Mesendoderm (in vitro differentiated cells): ENCODE measurements at regions not wholly inside any gene's neighbourhood (a gene's known extent, or its start where the extent isn't known, plus 50 kb on each side); places are given as distances from the start of the nearest gene placed in this dataset.

Source experiments
- DNase-seq: peaks from one replicate; pipeline ENCODE4 v3.0.0; 2013
- H2AK5ac ChIP-seq: 2 replicates; pipeline ENCODE4 v1.6.1; 2013; ENCODE audit warnings: low read length, inconsistent platforms
- H2BK120ac ChIP-seq: 2 replicates; pipeline ENCODE4 v1.6.1; 2013; ENCODE audit warnings: low read depth, mild to moderate bottlenecking, low read length, moderate library complexity, mixed read lengths
- H2BK15ac ChIP-seq: replicated peaks from 2 replicates; pipeline ENCODE4 v1.6.1; 2013; ENCODE audit warnings: low read depth, mild to moderate bottlenecking, moderate library complexity
- H2BK5ac ChIP-seq: 2 replicates; pipeline ENCODE4 v1.6.1; 2013; ENCODE audit warnings: low read length, inconsistent platforms
- H3K18ac ChIP-seq: 2 replicates; pipeline ENCODE4 v1.6.1; 2013; ENCODE audit warnings: mild to moderate bottlenecking, low read length, mixed read lengths
- H3K23ac ChIP-seq: one replicate; pipeline ENCODE4 v1.6.1; 2013; ENCODE audit warnings: low read length
- H3K27ac ChIP-seq: 2 replicates; pipeline ENCODE4 v1.5.1; 2013; ENCODE audit warnings: low read depth, mild to moderate bottlenecking, inconsistent platforms, low read length, moderate library complexity
- H3K27me3 ChIP-seq: 2 replicates; pipeline ENCODE4 v1.6.1; 2013; ENCODE audit warnings: low read length, control low read depth, mild to moderate bottlenecking, inconsistent platforms; ENCODE audit not compliant: insufficient read depth, poor library complexity
- H3K36me3 ChIP-seq: 2 replicates; pipeline ENCODE4 v1.6.1; 2013; ENCODE audit warnings: low read length, inconsistent platforms; ENCODE audit not compliant: control insufficient read depth, insufficient read depth
- H3K4ac ChIP-seq: one replicate; pipeline ENCODE4 v1.6.1; 2013; ENCODE audit warnings: low read depth, mild to moderate bottlenecking, low read length, moderate library complexity
- H3K4me1 ChIP-seq: 2 replicates; pipeline ENCODE4 v1.6.1; 2013; ENCODE audit warnings: low read depth, low read length, inconsistent platforms; ENCODE audit not compliant: control insufficient read depth
- H3K4me2 ChIP-seq: 2 replicates; pipeline ENCODE4 v1.6.1; 2013; ENCODE audit warnings: low read length
- H3K4me3 ChIP-seq: 2 replicates; pipeline ENCODE4 v1.5.1; 2013; ENCODE audit warnings: mild to moderate bottlenecking, low read length
- H3K56ac ChIP-seq: one replicate; pipeline ENCODE4 v1.6.1; 2013; ENCODE audit warnings: low read length
- H3K79me1 ChIP-seq: 2 replicates; pipeline ENCODE4 v1.6.1; 2013; ENCODE audit warnings: low read length, inconsistent platforms
- H3K79me2 ChIP-seq: 2 replicates; pipeline ENCODE4 v1.6.1; 2013; ENCODE audit warnings: mild to moderate bottlenecking, low read length; ENCODE audit not compliant: control insufficient read depth, insufficient read depth
- H3K9ac ChIP-seq: 2 replicates; pipeline ENCODE4 v1.6.1; 2013; ENCODE audit warnings: low read length, inconsistent platforms
- H4K5ac ChIP-seq: one replicate; pipeline ENCODE4 v1.6.1; 2013; ENCODE audit warnings: low read length
- H4K8ac ChIP-seq: one replicate; pipeline ENCODE4 v1.6.1; 2013; ENCODE audit warnings: low read depth, mild to moderate bottlenecking, control low read depth, low read length, moderate library complexity
- WGBS: extraction: QIAGEN DNeasy Blood & Tissue Kit; methylation state at CpG from one replicate; pipeline ENCODE4 v1.1.7; 2013; ENCODE audit warnings: low lambda C conversion rate, missing lambda C conversion rate; ENCODE audit not compliant: insufficient coverage; ENCODE audit errors: extremely low coverage; 5-methylcytosine and 5-hydroxymethylcytosine counted together

DNA sequence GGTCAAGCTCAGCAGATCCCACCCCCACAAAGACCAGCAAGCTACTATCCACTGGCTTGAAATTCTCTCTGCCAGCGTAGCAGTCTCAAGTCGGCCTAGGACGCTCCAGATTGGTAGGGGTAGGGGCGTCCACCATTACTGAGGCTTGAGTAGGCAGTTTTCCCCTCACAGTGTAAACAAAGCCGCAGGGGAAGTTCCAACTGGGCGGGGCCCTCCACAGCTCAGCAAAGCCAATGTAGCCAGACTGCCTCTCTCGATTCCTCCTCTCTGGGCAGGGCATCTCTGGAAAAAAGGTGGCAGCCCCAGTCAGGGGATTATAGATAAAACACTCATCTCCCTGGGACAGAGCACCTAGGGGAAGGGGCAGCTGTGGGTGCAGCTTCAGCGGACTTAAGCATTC is 1064.9 kb upstream of the TENM4 start:
- Histone ChIP-seq H2BK120ac (no peak overlapping the region), H2BK15ac (no peak overlapping the region), H2BK5ac (no peak overlapping the region), H3K23ac (no peak overlapping the region), H3K79me2 (no peaks in the 10 kb centered on the region), H3K56ac (no peak overlapping the region), H3K9ac (no peak overlapping the region), H3K4me1 (no peaks in the 10 kb centered on the region), H3K4me3 (no peak overlapping the region), H3K27me3 (no peaks in the 10 kb centered on the region), H4K5ac (no peak overlapping the region), H3K27ac (no peak overlapping the region), H2AK5ac (no peak overlapping the region), H3K4me2 (no peak overlapping the region), H3K79me1 (no peaks in the 10 kb centered on the region), H3K4ac (no peak overlapping the region), H3K18ac (no peak overlapping the region), H3K36me3 (no peaks in the 10 kb centered on the region), H4K8ac (no peak overlapping the region)
- no peak for DNase-seq
- no CpG with 5 or more reads among the region's 8 CpGs for WGBS

DNA sequence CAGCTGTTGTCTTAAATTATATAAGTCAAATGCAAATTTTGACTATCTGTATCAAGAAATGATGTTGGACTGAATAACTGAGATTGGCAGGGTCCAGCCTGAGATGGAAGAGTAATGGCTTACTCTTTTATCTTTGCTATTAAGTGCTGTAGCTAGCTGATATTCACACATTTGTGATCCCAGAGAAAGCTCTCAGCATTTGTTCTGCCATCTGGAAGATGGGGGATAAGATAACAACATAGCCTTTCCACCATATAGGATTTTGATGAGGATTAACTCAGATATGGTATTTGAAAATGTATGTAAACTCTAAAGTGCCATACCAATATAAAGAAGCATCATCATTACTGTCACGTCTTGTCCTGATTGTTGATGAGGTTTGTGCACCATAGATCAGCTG is 1063.2 kb upstream of the TENM4 start:
- H2BK15ac ChIP-seq: no peak overlapping the region
- H3K36me3 ChIP-seq: no peaks in the 10 kb centered on the region
- WGBS: no CpG with 5 or more reads among the region's 1 CpG

GRCh38 chr11:80502511-80502910 is 1061.7 kb upstream of the TENM4 start:
- Histone ChIP-seq H2BK120ac (no peak overlapping the region), H3K79me2 (no peaks in the 10 kb centered on the region), H3K9ac (no peak overlapping the region), H3K56ac (no peak overlapping the region), H3K4ac (no peak overlapping the region), H3K23ac (no peak overlapping the region), H3K4me2 (no peak overlapping the region), H3K79me1 (no peaks in the 10 kb centered on the region), H2BK15ac (no peak overlapping the region), H3K27ac (no peak overlapping the region), H3K4me3 (no peak overlapping the region), H2AK5ac (no peak overlapping the region), H3K27me3 (no peaks in the 10 kb centered on the region), H3K4me1 (no peaks in the 10 kb centered on the region), H2BK5ac (no peak overlapping the region), H3K18ac (no peak overlapping the region), H3K36me3 (no peaks in the 10 kb centered on the region), H4K5ac (no peak overlapping the region), H4K8ac (no peak overlapping the region)
- no CpG with 5 or more reads among the region's 3 CpGs for WGBS
- DNase-seq: peak; percentile 78

More for the DNA sequence above, 1063.2 kb upstream of the TENM4 start:
- no peaks in the 10 kb centered on the region for H3K79me1 ChIP-seq
- no peak overlapping the region for H2BK120ac ChIP-seq
- no peak overlapping the region for H4K8ac ChIP-seq
- H3K4me1 ChIP-seq: no peaks in the 10 kb centered on the region
- no peak overlapping the region for H3K4me2 ChIP-seq
- no peak overlapping the region for H3K23ac ChIP-seq
- no peaks in the 10 kb centered on the region for H3K79me2 ChIP-seq
- no peak overlapping the region for H3K27ac ChIP-seq
- no peak overlapping the region for H2AK5ac ChIP-seq
- H3K9ac ChIP-seq: no peak overlapping the region
- no peak overlapping the region for H3K56ac ChIP-seq
- no peak overlapping the region for H3K18ac ChIP-seq
- no peak overlapping the region for H2BK5ac ChIP-seq
- H3K27me3 ChIP-seq: no peaks in the 10 kb centered on the region
- no peak overlapping the region for H4K5ac ChIP-seq
- DNase-seq: peak; percentile 39
- no peak overlapping the region for H3K4me3 ChIP-seq
- no peak overlapping the region for H3K4ac ChIP-seq

- H3K4me3 ChIP-seq: no peak overlapping the region
- H2BK15ac ChIP-seq: no peak overlapping the region
- H3K36me3 ChIP-seq: no peaks in the 10 kb centered on the region
- H3K4me1 ChIP-seq: no peaks in the 10 kb centered on the region
- no peak overlapping the region for H2AK5ac ChIP-seq
- no peaks in the 10 kb centered on the region for H3K79me2 ChIP-seq
- DNase-seq: no peak
- no peaks in the 10 kb centered on the region for H3K27me3 ChIP-seq
- H3K23ac ChIP-seq: no peak overlapping the region
- H3K79me1 ChIP-seq: no peaks in the 10 kb centered on the region
- H3K27ac ChIP-seq: no peak overlapping the region
- H2BK5ac ChIP-seq: no peak overlapping the region
- H3K56ac ChIP-seq: no peak overlapping the region
- H3K4me2 ChIP-seq: no peak overlapping the region
- H4K5ac ChIP-seq: no peak overlapping the region
- no peak overlapping the region for H3K9ac ChIP-seq
- no peak overlapping the region for H4K8ac ChIP-seq
- no peak overlapping the region for H3K18ac ChIP-seq
- no peak overlapping the region for H3K4ac ChIP-seq
- no peak overlapping the region for H2BK120ac ChIP-seq
Measured at GRCh38 chr11:80495116-80495515, 1054.3 kb upstream of the TENM4 start.

GRCh38 chr11:80487952-80488351 is 1047.1 kb upstream of the TENM4 start:
- H2BK15ac ChIP-seq: no peak overlapping the region
- no peak overlapping the region for H3K56ac ChIP-seq
- no peaks in the 10 kb centered on the region for H3K36me3 ChIP-seq
- no peak overlapping the region for H3K4me2 ChIP-seq
- H4K5ac ChIP-seq: no peak overlapping the region
- no peak overlapping the region for H3K18ac ChIP-seq
- H3K79me1 ChIP-seq: no peaks in the 10 kb centered on the region
- no peaks in the 10 kb centered on the region for H3K27me3 ChIP-seq
- no peak overlapping the region for H3K23ac ChIP-seq
- no peak overlapping the region for H4K8ac ChIP-seq
- DNase-seq: no peak
- H3K4me1 ChIP-seq: no peaks in the 10 kb centered on the region
- H3K4ac ChIP-seq: no peak overlapping the region
- no peak overlapping the region for H3K27ac ChIP-seq
- no peaks in the 10 kb centered on the region for H3K79me2 ChIP-seq
- no peak overlapping the region for H2BK120ac ChIP-seq
- H2AK5ac ChIP-seq: no peak overlapping the region
- no peak overlapping the region for H3K4me3 ChIP-seq
- no peak overlapping the region for H3K9ac ChIP-seq
- H2BK5ac ChIP-seq: no peak overlapping the region

- no peaks in the 10 kb centered on the region for H3K27me3 ChIP-seq
- H4K8ac ChIP-seq: no peak overlapping the region
- no peaks in the 10 kb centered on the region for H3K79me1 ChIP-seq
- H3K23ac ChIP-seq: no peak overlapping the region
- no peaks in the 10 kb centered on the region for H3K36me3 ChIP-seq
- no peaks in the 10 kb centered on the region for H3K4me1 ChIP-seq
- DNase-seq: no peak
- H2AK5ac ChIP-seq: no peak overlapping the region
- H4K5ac ChIP-seq: no peak overlapping the region
- no peak overlapping the region for H3K27ac ChIP-seq
- no peak overlapping the region for H3K4ac ChIP-seq
- H2BK120ac ChIP-seq: no peak overlapping the region
- WGBS: no CpG with 5 or more reads among the region's 4 CpGs
- H2BK15ac ChIP-seq: no peak overlapping the region
- H3K18ac ChIP-seq: no peak overlapping the region
- no peak overlapping the region for H3K56ac ChIP-seq
- no peak overlapping the region for H3K4me2 ChIP-seq
- no peak overlapping the region for H2BK5ac ChIP-seq
- H3K9ac ChIP-seq: no peak overlapping the region
- H3K79me2 ChIP-seq: no peaks in the 10 kb centered on the region
- no peak overlapping the region for H3K4me3 ChIP-seq
Measured at GRCh38 chr11:80486678-80487077, 1045.8 kb upstream of the TENM4 start.
